NCI-H2227 (cell line): ENCODE measurements at regions not wholly inside any gene's neighbourhood (a gene's known extent, or its start where the extent isn't known, plus 50 kb on each side); places are given as distances from the start of the nearest gene placed in this dataset.

Source experiments
- DNase-seq: peaks from one replicate; lab custom pipeline; 2025; ENCODE audit not compliant: unreplicated experiment; lab: John Stamatoyannopoulos, UW

GRCh38 chr4:8922481-8922880 lies 50.8 kb upstream of the HMX1 start:
- no peak for DNase-seq

GRCh38 chr4:8921465-8921864 lies 49.8 kb upstream of the HMX1 start:
- DNase-seq: no peak
